Activated T-cell treated with anti-CD3 and anti-CD28 coated beads for 24 hours (primary cell): ENCODE measurements at regions not wholly inside any gene's neighbourhood (a gene's known extent, or its start where the extent isn't known, plus 50 kb on each side); places are given as distances from the start of the nearest gene placed in this dataset.
"Not testable (repeated sequence)": the region's sequence is repeated elsewhere in the genome, so short reads cannot be mapped to it uniquely, and the experiment has no call there.

Experiments used
- DNase-seq: peaks from one replicate; pipeline ENCODE4 v3.0.0-alpha.2; 2020; ENCODE audit warnings: low read depth

DNA sequence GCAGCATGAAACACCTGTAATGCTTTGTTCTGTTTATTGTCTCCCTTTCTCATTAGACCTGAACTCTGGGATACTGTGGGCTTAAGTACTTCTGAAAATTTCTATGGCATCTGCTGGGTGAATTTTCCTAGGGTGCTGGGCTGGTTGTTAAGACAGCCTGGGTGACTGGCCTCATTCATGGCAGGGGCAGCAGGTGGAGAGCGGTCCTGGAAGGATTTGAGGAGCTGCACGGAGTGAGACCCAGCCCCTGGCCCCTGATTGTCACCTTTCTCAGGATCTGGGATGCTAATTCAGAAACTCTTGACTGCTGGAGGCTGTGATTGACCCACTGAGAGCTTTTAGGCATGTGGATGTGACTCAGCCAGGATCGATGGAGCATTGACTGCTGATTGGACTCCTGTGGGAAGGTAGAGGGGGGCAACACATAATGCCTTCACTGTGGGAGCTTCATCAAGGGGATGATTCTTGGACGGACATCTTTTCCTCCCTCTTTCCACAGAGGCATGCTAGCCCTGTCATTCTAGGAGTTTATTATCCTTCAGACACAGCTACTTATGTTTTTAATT is 252.0 kb downstream of the GOLGA6L6 start:
- DNase-seq = not testable (repeated sequence)

DNA sequence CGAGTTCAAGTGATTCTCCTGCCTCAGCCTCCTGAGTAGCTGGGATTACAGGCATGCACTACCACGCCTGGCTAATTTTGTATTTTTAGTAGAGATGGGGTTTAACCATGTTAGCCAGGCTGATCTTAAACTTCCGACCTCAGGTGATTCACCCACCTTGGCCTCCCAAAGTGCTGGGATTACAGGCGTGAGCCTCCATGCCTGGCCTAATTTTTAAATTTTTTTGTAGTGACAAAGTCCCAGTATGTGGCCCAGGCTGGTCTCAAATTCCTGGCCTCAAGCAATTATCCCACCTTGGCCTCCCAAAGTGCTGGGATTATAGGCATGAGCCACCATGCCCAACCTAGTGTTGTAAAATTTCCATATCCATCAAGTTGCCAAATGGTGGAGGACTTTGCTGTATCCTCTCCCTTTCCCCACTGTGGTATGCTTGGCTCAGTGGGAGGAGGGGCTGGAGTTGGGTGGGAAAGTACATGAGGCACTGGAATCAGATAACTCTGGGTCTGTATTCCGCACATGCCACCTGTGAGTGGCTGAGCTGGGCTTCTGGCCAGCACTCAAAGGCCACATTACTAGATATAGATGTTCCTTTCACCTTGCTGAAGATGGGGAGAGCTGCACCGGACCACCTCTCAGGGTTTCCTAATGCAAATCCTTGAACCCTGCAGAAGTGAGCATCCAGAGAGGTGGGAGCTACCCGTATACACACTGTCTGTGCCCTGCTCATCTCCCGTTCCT is 252.6 kb downstream of the GOLGA6L6 start:
- not testable (repeated sequence) for DNase-seq

DNA sequence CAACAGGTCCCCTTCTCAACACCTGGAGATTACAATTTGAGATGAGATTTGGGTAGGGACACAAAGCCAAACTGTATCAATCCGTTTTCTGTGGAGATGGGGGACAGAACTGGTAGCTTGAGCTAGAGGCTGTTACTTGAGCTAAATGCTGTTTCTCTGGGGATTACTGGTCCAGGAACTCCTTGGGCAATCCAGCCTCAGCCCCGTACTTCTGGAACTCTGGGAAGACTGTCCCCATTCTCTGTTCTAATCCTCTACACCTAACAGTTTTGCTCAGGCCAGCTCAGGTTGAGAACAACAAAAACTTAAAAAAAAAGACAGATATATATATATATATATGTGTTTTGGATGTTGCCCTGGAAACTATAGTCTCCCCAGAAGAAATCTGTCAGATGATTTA is 255.0 kb downstream of the GOLGA6L6 start:
- not testable (repeated sequence) for DNase-seq

DNA sequence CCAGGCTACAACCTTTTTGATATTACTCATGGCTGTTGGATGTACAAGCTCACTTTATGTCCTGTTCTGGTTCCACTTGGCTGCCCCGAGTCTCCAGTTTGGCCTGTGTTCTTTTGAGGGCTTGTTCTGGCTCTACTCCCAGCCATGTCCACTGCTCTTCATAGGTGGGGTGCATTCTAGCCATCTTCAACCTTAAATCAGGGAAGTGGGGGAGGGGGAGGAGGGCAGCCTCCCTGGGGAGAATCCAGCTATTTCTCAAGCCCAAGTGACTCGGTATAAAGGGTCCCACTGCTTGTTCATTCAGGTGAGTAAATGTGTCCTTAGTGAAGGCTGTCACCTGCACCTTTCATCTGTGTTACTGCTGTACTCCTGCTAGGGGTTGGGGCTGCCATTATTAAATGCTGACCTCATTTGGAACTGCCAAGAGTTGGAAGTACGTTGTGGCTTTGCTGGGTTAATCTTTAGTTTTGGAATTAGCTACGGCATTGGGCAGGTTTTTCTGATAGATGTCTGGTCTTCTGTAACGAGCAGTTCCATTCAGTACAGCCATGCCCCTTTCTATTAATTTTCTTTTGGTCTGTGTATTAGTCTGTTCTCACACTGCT is 255.8 kb downstream of the GOLGA6L6 start:
- DNase-seq = not testable (repeated sequence)

DNA sequence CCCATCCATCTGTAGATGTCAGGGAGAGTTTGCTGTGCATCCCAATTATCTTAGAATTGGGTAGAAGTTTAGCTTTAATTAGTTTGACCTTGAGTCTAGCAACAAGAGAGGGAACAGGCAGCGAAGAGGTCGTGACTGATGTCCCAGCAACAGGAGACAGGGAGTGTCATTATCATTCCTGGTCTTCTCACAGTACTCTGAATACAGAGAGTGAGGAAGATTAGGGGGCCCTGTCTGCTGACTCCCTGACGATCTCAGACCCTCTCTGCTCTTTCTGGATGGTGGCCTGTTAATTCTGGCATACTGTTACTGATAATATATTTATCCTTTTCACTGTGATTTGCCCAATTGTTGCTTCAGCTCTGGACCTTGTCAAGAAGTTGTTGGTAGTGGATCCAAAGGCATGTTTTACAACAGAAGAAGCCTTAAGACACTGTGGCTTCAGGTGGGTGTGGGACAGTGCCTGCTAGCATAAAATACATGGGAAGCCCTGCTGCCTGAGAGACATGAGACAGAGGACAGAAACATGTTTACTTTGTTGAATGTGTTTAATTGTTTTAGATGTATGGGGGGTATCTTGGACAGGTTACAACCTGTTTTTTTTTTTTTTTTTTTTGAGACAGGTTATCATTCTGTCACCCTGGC is 256.6 kb downstream of the GOLGA6L6 start:
- DNase-seq = not testable (repeated sequence)

DNA sequence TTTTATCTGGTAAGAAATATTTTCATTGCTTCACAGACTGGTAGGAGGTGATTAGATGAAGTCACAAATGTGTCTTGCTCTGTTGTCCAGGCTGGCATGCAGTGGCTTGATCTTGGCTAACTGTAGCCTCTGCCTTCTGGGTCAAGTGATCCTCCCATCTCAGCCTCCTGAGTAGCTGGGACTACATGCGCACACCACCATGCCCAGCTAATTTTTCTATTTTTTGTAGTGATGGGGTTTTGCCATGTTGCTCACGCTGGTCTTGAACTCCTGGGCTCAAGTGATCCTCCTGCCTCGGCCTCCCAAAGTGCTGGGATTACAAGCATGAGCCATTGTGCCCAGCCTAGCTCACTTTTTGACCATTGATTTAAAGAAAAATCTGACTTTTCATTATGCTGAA is 257.9 kb downstream of the GOLGA6L6 start:
- DNase-seq = not testable (repeated sequence)

DNA sequence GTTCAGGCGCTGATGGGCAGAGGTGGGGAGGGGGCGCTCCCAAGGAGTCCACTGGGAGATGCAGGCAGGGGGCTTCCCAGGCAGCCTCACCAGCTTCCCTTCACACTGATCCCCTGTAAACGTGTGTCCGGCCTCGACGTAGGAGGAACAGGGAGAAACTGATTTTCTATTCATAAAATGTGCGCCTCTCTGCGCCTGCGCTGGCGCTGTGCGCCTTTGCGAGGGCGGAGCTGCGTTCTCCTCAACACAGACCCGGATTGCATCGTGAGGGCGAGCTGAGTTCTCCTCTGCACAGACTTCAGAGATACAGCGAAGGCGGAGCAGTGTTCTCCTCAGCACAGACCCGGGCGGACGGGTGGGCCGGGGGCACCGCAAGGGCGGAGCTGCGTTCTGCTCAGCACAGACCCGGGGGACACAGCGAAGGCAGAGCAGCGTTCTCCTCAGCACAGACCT is 259.1 kb downstream of the GOLGA6L6 start:
- not testable (repeated sequence) for DNase-seq

DNA sequence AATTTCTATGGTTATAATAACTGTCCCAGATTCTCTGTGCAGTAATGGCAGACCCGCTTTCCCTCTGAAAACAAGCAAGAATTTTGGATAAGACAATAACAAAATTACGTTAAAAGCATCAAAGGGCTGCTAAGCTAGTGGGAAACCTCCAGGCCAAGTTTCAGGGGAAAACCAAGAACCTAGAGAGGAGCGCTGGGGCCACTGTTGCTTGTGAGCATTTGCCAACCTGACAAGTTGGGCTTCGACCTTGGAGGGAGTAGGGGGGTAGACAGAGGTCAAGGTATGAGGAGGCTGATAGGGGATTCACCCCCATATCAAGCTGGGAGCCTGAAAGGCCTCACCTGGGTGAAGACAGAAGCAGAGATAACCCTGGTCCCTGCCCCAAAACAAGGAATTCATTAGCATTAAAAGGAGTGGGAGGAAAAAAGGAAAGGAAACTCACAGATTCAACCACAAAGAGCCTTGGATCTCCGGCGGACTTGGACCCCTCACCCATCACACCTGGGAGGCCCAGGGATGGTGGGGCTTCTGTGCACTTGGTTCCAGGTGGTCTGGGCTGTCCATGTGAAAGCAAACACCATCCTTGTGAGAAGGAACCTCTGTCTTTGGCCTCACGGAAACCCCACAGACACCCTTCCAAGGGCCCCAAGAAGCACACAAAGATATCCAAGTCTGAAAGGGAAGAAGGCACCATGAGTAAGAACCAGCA is 259.9 kb downstream of the GOLGA6L6 start:
- DNase-seq = not testable (repeated sequence)

DNA sequence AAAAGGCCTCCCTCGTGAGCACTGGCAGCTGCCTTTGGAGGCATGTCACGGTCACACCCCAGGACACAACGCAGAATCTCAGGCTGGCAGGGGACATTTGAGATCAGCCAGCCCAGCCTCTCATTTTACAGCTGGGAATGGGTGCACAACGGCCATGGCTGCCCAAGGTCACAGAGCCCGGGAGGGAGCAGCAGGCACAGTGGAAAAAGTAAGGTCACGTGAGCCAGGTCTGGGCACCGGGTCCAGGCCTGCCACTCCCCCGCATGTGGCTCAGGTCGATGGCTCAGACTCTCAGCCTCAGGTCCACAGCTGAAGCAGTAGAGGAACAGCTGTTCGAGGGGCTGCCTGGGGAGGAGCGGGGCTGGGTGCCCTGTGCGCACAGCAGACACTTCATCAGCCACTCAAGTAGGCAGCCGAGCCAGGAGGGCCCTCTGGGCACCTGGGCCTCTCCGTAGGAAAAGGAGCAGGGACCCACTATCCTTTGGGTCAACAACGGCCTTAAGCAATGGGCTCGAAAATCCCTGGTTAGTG is 260.6 kb downstream of the GOLGA6L6 start:
- no peak for DNase-seq

DNA sequence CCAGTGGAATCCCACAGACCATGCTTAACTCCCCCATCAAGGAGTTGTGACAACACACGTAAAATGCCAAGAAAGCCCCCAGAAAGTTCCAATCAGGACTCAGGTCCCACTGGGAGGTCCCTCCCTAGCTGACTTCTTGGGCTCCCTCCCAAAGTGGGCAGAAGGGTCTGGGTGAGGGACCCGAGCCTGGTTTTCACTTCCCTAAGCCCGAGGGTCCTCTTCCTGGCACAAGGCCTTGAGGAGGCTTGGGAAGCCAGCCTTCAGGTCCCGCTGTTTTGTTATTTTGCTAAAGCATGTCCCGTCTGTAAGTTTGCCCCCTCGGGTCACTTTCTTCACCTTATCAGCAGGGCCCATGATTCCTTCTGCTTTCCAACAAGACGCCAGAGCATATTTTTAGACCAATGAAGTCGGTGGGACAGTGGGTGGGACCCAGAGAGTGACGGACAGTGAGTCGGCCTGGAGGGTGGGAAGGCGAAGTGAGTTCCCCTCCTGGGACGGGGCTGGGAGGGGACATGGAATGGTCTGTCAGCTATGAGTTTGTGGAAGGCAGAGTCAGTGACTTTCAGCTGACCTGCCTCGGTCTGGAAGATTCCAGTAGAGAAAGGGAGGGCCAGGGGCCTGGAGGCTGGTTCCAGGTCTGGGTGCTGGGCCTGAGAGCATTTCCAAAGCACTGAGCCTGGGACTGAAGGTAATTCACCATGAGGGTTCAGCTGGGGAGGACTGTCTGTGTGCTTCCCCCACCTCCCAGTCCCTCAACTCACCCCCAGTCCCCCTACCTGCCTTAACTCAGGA is 261.3 kb downstream of the GOLGA6L6 start:
- DNase-seq = not testable (repeated sequence)

DNA sequence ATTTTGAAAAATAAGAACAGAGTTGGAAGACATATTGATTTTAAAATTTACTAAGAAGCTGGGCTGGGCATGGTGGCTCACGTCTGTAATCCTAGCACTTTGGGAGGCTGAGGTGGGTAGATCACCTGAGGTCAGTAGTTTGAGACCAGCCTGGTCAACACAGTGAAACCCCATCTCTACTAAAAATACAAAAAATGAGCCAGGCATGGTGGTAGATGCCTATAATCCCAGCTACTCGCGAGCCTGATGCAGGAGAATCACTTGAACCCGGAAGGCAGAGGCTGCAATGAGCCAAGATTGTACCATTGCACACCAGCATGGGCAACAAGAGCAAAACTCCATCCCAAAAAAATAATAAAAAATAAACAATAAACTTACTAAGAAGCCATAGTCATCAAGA is 262.5 kb downstream of the GOLGA6L6 start:
- not testable (repeated sequence) for DNase-seq

DNA sequence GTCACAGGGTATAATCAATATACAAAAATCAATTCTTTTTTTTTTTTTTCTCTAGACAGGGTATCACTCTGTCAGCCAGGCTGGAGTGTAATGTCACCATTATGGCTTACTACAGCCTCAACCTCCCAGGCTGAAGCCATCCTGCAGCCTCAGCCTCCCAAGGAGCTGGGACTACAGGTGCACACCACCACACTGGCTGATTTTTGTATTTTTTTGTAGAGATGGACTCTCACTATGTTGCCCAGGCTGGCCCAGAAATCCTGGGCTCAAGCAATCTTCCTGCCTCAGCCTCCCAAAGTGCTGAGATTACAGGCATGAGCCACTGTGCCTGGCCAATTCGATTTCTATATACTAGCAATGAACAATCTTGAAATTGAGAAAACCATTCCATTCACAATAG is 263.2 kb downstream of the GOLGA6L6 start:
- DNase-seq = not testable (repeated sequence)

DNA sequence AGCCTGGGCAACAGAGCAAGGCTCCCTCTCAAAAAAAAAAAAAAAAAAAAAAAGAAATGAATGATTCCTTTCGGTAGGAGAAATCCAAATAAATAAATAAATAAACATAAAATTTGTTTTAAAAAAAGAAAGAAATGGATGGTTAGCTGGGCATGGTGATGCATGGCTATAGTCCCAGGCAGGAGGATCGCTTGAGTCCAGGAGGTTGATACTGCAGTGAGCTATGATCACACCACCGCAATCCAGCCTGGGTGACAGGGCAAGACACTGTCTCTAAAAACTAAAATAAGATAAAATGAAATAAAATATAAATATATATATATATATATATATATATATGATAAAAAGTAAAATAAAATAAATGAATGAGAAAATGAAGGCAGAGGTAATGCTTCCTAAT is 264.1 kb downstream of the GOLGA6L6 start:
- not testable (repeated sequence) for DNase-seq

DNA sequence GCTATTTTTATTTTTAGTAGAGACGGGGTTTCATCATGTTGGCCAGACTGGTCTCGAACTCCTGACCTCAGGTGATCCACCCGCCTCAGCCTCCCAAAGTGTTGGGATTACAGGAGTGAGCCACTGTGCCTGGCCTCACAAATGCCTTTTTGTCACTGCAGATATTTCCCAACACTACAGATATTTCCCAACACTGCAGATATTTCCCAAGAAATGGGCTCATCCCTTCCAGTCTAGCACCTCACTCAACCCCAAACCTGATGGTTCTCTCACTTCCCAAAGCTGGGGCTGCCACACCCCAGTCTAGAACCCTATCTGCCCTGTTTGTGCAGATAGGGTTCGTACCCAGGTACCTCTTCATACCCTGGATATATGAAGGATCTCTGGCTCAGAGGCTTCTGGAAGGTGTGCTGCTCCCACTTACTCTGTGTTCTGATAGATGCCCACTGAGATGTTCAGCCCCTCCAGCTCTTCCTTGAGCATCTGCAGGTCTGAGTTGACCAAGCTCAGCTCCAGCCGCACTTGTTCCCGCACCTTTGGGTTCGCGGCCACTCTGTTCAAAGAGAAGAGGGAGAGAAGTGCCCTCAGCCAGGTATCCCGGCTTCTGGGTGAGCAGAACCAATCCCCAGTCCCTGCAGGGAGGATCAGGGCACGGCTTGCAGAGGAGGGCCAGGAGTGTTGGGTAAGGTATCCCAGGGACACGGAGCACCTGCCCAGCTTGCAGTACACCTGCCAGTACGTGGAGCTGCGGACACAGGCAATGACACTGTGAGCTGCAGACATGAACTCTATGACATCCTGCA is 265.1 kb downstream of the GOLGA6L6 start:
- DNase-seq = not testable (repeated sequence)

DNA sequence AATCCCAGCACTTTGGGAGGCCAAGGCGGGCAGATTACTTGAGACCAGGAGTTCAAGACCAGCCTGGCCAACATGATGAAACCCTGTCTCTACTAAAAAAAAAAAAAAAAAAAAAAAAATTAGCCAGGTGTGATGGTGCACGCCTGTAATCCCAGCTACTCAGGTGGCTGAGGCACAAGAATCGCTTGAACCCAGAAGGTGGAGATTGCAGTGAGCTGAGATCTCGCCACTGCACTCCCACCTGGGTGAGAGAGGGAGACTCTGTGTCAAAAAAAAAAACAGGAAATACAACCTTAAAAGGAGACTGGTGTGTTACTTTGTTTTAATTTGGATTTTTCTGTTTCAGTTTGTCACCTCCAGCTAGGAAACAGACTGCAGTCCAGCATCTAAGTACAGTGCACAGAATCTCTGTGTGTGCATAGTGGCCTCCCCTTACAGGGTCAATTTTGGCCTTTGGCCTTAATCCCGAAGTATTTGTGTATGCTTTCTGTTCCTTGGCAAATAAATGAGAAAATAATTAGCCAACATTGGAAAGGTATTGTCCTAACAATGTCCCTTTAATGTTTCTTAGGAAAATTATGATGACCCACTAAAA is 266.1 kb downstream of the GOLGA6L6 start:
- DNase-seq = not testable (repeated sequence)

DNA sequence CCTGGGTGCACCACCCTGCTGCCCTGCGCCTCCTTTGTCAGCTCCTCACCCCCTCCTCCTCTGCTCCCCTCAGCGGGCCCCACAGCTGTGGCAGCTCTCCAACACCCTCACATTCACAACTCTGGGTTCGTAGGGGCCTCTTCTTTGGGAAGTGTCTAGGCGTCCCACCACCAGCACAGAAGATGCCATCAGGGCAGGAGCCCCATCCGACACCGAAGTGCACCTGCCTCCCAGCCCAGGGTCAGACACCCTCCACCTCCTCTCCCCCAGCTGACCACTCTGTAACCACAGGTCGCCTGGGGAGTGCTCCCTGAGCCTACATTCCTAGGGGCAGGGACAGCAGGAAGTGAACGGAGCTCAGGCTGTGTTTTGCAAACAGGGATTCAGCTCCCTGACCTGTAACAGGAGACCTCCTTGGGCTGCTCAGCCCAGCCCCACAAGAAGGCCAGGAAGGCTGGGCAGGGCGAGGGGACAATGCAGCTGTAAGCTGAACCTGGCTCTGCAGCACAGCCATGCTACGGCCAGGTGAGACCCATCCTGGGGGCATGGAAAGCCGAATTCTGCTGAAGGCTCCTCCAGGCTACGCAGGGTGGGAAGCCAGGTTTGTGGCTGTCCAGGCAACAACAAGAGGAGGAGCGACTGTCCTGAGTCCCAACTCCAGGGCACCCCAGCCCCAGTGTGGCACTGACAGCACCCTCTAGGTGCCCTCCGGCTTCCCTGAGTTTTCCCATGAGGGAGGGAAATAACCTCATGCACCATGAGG is 269.0 kb downstream of the GOLGA6L6 start:
- no peak for DNase-seq

DNA sequence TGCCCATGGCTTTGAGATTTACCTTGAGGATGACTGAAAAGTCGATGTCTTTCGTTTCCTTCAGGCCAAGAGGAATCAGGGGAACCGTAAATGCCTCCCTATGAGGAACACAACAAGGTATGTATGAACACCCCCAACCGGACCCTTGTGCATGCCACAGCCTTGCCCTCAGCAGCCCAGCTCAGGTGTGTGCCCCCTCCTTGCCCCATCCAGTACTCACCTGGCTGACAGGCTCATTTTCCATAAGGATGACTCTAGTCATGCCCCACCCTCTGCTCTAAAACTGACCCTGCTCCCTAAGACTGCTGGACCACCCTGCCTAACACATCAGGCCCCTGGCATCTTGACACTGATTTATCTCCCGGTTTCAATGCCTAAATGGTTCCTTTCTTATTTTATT is 270.0 kb downstream of the GOLGA6L6 start:
- DNase-seq = no peak

DNA sequence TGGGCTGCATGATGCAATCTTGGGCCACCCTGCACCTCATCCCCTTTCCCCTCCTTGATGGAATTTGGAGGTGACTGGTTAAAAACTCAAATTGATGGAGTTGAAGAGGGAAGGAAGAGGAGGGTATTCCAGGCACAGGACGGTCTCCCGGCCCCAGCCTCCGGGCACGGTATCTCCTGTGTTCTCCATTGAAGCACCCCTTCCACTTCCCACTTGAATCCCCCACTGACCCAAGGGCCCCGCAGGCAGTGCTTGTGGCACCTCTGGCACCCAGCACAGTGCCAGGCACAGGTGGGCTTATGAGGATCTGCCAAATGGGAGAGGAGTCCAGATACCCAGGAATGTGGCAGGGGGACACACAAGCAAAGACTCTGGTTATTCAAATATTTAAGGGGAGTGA is 271.6 kb downstream of the GOLGA6L6 start:
- DNase-seq = not testable (repeated sequence)

DNA sequence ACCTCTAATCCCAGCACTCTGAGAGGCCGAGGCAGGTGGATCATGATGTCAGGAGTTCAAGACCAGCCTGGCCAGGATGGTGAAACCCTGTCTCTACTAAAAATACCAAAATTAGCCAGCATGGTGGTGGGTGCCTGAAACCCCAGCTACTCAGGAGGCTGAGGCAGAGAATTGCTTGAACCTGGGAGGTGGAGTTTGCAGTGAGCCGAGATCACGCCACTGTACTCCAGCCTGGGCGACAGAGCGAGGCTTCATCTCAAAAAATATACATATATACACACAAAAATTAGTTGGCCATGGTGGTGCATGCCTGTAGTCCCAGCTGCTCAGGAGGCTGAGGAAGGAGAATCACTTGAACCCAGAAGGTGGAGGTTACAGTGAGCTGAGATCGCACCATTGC is 273.6 kb downstream of the GOLGA6L6 start:
- DNase-seq = not testable (repeated sequence)
